ENCODE measurements at regions not wholly inside any gene's neighbourhood (a gene's known extent, or its start where the extent isn't known, plus 50 kb on each side); places are given as distances from the start of the nearest gene placed in this dataset.

- no peak for TF ChIP-seq EP300 (IDR thresholded peaks at IDR 0.05)
- TF ChIP-seq, protein P1, sequence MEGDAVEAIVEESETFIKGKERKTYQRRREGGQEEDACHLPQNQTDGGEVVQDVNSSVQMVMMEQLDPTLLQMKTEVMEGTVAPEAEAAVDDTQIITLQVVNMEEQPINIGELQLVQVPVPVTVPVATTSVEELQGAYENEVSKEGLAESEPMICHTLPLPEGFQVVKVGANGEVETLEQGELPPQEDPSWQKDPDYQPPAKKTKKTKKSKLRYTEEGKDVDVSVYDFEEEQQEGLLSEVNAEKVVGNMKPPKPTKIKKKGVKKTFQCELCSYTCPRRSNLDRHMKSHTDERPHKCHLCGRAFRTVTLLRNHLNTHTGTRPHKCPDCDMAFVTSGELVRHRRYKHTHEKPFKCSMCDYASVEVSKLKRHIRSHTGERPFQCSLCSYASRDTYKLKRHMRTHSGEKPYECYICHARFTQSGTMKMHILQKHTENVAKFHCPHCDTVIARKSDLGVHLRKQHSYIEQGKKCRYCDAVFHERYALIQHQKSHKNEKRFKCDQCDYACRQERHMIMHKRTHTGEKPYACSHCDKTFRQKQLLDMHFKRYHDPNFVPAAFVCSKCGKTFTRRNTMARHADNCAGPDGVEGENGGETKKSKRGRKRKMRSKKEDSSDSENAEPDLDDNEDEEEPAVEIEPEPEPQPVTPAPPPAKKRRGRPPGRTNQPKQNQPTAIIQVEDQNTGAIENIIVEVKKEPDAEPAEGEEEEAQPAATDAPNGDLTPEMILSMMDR (IDR thresholded peaks at IDR 0.05) = no peak
- no peak for TF ChIP-seq POLR2A (IDR thresholded peaks at IDR 0.05)
- TF ChIP-seq POLR2AphosphoS5 (IDR thresholded peaks at IDR 0.05) = no peak
Measured at GRCh38 chr6:77337392-77337791, 125.9 kb downstream of the HTR1B start.
